NCI-H2081 (cell line): ENCODE measurements at regions not wholly inside any gene's neighbourhood (a gene's known extent, or its start where the extent isn't known, plus 50 kb on each side); places are given as distances from the start of the nearest gene placed in this dataset.
A peak's percentile ranks its signal among the peaks of the same experiment; 100 is the strongest.

Experiments
- DNase-seq, 2 experiments: peaks; one replicate each; lab custom pipeline; 2025; lab: John Stamatoyannopoulos, UW

- DNase-seq: no peak
Measured at GRCh38 chr4:19720190-19720589, 531.5 kb upstream of the SLIT2 start.

DNA sequence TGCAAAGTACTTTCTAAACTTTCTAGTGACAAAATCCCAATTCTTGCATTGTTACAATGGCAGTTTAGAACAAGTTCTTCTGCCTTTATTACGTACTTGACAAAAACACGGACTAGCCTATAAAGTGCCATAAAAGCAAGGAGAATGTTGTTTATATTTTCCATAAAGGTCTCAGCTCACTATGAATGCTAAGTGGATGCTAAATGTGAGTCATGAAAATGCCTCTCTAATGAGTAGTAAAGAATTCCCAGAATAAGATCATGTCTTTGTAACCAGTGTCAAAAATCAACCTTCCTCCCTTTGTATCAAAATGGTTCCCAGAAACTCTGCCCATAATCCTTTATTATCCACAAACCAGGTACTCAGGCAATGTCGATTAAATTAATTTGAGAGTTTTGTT lies 539.8 kb upstream of the SLIT2 start:
- DNase-seq: no peak

GRCh38 chr4:19707876-19708275 lies 543.8 kb upstream of the SLIT2 start:
- peak in 1 of 2 experiments; percentile 16 for DNase-seq

GRCh38 chr4:19703391-19703790 lies 548.3 kb upstream of the SLIT2 start:
- no peak for DNase-seq

- no peak for DNase-seq
Measured at GRCh38 chr4:19700992-19701391, 550.7 kb upstream of the SLIT2 start.

GRCh38 chr4:19698961-19699360 lies 552.7 kb upstream of the SLIT2 start:
- no peak for DNase-seq

DNA sequence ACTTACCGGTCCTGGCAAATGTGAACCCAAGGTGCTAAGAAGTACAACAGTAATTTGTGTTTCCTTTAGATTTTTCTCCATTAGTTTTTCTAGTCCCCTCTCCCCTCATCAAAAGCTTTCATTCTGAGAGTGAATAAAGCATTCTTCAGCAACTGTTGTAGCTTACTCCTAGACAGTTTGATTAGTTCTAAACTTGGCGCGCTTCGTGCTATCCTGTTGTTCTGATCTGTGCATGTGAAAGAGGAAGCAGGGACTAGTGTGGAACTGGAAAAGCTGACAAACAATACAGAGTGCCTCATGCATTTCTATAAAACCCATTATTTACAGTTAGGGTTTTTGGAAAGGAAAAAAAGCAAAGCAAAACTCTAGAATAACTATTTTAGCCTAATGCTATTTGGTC lies 556.9 kb upstream of the SLIT2 start:
- DNase-seq: no peak

DNA sequence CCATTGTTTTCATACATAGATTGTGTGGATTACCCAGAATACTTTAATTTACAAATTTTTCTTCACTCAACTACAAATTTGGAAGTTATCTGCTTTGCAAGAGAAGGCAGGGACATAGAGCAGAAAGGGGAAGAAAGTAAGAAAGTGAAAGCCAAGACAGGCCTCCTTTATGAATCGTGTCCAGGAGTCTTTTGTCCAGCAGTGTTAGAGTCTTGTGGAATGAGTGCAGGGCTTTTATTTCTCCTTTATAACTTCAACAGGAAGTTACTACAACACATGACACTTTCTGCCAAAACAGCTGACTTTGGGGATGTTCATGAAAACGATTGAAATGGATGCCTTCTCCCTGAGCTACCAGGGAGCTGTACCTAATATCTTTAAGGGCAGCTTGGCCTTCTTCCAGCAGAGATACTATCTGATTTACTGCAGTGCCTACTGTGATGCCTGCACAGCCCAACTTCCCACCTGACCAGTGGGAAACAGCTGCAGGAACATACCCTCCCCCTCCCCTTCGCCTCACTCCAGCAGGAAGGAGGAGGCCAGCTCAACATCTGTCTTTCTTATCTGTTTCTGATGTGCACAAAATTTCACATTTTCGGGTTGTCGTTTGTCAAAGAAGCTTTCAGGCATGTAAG lies 557.7 kb upstream of the SLIT2 start:
- no peak for DNase-seq

- no peak for DNase-seq
Measured at GRCh38 chr4:19689511-19689910, 562.2 kb upstream of the SLIT2 start.

DNA sequence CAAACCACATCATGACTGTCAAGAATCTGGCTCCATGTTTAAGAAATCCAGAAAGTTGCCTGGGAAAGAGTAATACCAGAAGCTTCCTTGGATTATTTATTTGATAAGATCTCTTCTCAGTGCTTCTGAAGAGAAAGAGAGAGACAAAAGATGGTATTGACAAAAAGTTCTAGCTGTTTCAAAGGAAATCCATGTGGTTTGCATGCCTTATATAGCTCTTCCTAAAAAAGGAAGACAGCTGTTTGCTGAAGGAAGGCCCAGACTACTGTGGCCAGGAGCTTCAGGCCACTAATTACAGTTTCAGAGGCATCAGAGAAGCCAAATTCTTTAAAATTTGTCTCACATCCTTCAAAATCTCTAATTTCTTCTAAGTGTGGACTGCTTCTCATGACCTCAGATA lies 565.2 kb upstream of the SLIT2 start:
- no peak for DNase-seq

- DNase-seq: no peak
Measured at GRCh38 chr4:19684084-19684483, 567.6 kb upstream of the SLIT2 start.

- no peak for DNase-seq
Measured at GRCh38 chr4:19683426-19683825, 568.3 kb upstream of the SLIT2 start.

DNA sequence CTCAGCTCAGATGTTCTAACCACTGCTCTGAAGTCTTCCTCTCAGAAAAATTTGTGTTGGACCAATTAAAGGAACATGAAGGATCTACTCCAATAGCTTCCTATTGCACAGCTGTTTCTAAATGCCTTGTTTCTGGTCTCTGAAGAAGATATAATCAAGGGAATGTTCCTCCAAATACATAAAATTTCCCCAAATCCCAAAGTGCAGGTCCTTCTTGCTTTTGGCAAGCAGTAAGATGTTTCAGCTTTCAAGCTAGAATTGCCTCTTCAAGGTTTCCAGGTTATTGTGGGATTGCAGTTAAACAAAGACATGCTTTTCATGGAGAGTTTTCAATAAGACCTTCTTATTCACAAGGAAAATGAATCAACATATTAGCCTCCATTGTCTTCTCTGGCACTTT lies 574.5 kb upstream of the SLIT2 start:
- DNase-seq: no peak

GRCh38 chr4:19675172-19675811 lies 576.4 kb upstream of the SLIT2 start:
- DNase-seq: no peak

DNA sequence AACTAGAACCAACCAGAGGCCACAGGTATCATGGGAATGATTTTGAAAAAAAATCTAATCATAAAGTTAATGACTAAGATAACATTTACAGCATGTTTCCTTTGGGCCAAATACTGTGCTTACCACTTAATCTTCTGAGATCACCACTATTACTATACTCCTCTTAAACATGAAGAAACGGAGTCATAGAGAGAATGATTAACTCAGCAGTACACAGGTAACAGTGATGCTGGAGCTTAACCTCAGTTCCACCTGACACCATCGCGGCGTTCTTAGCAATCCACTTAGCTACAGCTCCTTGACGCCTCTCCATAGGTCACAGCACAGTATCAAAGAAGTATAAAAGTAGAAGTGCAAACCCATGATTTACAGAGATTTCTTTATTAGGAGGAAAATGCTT lies 592.6 kb upstream of the SLIT2 start:
- no peak for DNase-seq

DNA sequence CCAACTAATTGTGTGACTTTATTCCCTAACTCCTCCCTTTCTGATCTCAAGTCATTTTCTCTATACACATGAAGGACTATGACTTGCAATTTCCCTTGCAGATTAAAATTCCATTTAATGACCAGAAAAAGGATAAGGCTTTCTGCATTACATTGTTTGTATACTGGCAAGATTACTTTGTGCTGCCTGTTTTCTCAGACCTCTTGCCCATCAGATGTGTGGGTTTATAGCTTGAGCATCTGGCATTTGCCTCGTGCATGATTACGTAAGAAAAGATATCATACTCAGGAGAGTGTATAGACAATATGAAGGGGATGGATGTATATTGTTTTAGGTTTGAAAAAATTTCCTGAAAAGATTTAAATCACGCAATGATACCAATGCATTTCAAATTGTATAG lies 593.8 kb upstream of the SLIT2 start:
- DNase-seq: no peak

DNA sequence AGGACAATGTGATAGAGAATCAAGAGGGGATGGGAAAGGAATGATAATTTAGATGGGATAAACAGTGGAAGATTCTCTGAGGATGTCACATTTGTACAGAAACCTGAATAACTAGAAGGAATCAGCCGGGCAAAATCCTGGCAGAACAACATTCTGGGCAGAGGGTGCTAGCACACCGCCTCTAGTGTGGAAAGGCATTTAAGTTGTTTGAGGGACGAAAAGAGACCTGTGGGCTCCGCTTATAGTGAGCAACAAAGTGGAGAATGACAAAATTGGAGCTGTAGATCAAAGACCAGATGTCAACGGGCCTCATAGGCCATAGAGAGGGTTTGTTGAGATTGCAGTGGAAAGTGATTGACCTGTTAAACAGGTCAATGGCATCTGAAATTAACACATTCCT lies 596.0 kb upstream of the SLIT2 start:
- no peak for DNase-seq

- no peak for DNase-seq
Measured at GRCh38 chr4:19650903-19651864, 600.5 kb upstream of the SLIT2 start.

DNA sequence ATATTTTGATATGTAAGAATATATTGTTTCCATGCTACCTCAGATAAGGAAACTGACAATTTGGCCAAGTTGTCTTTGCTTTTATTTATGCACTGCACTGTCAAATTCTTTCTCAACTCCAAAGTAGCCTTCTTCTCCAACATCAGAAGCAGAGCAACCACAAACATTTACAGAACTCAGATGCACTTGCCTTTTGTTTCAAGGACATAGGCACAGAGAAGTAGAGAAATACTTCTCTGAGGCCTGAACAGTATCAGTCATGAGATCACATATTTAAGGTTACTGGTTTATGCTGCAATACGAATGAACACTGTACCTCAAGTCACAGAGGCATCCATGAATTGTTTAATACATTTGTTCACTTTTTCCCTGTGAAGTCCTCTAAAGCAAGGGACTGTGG lies 606.1 kb upstream of the SLIT2 start:
- DNase-seq: no peak

DNA sequence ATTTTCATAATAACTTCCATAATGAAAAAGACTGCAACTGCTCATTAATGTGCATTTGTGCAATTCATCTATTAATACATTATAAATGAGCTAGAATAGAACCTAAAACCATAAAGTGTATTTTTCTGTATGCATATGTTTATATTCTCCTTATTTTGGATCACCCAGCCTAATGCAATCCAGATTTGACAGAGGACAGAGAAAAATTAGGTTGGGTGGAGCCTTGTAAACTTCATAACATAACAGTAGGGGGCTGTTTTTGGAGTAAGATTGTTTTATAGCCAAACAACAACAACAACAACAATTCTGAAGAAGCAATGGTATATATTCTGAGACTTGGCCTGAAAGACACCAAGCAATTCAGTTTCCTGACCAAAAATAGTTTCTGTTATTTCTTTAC lies 615.3 kb upstream of the SLIT2 start:
- DNase-seq: no peak

- DNase-seq: no peak
Measured at GRCh38 chr4:19631814-19632213, 619.9 kb upstream of the SLIT2 start.

DNA sequence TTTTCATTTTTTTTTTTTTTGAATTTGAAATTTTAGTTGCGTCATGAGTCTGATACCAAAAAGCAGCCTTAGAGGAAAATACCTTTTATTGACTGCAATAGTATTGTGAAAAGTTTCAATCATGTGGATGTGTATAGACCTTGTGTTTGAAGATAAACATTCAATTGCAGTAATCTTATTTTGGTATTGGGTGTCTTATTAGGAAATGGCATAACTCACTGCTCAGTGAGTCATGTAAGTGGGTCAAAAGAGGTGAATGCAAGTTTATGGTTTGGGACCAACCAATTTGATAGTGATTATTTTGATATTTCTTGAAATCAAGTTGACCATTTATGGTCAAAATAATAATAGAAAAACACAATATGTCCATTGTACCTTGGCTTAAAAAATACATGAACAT lies 627.8 kb upstream of the SLIT2 start:
- DNase-seq: no peak

DNA sequence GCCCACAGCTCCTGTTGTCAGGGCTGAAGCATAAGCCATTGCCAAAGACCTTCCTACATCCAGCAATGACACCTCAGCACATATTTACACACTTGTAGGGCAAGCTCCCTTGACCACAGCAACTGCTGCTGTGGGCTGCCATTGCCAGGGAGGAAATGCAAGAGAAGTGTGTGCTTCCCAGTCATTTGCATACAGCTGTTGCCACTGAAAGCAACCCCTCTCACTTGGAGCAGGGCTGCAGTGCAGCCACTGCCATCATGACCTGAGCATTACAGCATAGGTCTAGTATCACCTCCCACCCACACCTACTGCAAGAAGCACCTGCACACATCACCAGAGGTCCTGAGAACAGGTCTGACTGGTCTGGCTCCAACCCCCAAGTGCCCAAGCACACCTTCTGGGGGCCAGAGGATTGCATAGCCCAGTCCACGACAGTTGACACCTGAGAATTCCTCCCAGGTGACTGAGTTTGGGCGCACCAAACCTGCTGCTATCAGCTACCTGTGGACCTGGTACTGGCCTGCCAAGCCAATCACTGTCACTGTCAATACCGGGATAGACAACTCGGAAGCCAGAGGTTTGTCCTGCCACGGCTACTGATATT lies 636.5 kb upstream of the SLIT2 start:
- peak in 1 of 2 experiments; percentile 20 for DNase-seq
